ENCODE measurements at regions not wholly inside any gene's neighbourhood (a gene's known extent, or its start where the extent isn't known, plus 50 kb on each side); places are given as distances from the start of the nearest gene placed in this dataset.

GRCh38 chr6:81238390-81238789, 514.1 kb downstream of the TENT5A start:
- Histone ChIP-seq H3K9me3 (ENCODE audit: low read length) (no peaks in the 10 kb centered on the region), H3K36me3 (ENCODE audit: insufficient read depth, low read length) (no peaks in the 10 kb centered on the region), H3K27ac (ENCODE audit: low read length) (no peak overlapping the region), H3K79me2 (ENCODE audit: low read length) (no peaks in the 10 kb centered on the region), H3K4me1 (ENCODE audit: low read length) (no peaks in the 10 kb centered on the region), H4K20me1 (ENCODE audit: insufficient read depth, low read depth, low read length) (no peaks in the 10 kb centered on the region), H3K9ac (ENCODE audit: low read length) (no peak overlapping the region), H2AFZ (ENCODE audit: low read length) (no peak overlapping the region), H3K9me2 (replicated peaks; ENCODE audit: insufficient read depth, low read length) (no peaks in the 10 kb centered on the region), H3K4me2 (ENCODE audit: low read depth, low read length, poor library complexity, severe bottlenecking) (no peak overlapping the region), H3K27me3 (ENCODE audit: low read length) (no peaks in the 10 kb centered on the region), H3K4me3 (ENCODE audit: low read length) (no peak overlapping the region)
- no peak for DNase-seq

GRCh38 chr6:81237226-81237625, 515.3 kb downstream of the TENT5A start:
- Histone ChIP-seq H3K9me3 (ENCODE audit: low read length) (no peaks in the 10 kb centered on the region), H3K36me3 (ENCODE audit: insufficient read depth, low read length) (no peaks in the 10 kb centered on the region), H3K27me3 (ENCODE audit: low read length) (no peaks in the 10 kb centered on the region), H3K27ac (ENCODE audit: low read length) (no peak overlapping the region), H2AFZ (ENCODE audit: low read length) (no peak overlapping the region), H3K4me1 (ENCODE audit: low read length) (no peaks in the 10 kb centered on the region), H4K20me1 (ENCODE audit: insufficient read depth, low read depth, low read length) (no peaks in the 10 kb centered on the region), H3K79me2 (ENCODE audit: low read length) (no peaks in the 10 kb centered on the region), H3K4me3 (ENCODE audit: low read length) (no peak overlapping the region), H3K4me2 (ENCODE audit: low read depth, low read length, poor library complexity, severe bottlenecking) (no peak overlapping the region), H3K9me2 (replicated peaks; ENCODE audit: insufficient read depth, low read length) (no peaks in the 10 kb centered on the region), H3K9ac (ENCODE audit: low read length) (no peak overlapping the region)
- no peak for DNase-seq

DNA sequence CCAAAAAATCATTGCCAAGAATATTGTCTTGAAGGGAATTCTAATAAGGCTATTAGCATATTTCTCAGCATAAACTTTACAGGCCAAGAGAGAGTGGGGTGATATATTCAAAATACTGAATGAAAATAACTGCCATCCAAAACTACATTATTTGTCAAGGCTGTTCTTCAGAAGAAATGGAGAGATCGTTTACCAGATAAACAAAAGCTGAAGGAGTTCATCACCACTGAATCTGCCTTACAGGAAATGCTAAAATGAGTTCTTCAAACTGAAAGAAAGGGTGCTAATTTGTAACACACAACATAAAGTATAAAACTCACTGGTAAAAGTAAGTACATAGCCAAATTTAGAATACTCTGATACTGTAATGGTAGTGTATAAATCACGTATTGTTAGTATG, 517.0 kb downstream of the TENT5A start:
- H3K4me1 ChIP-seq (ENCODE audit: low read length): no peaks in the 10 kb centered on the region
- H4K20me1 ChIP-seq (ENCODE audit: insufficient read depth, low read depth, low read length): no peaks in the 10 kb centered on the region
- H3K27me3 ChIP-seq (ENCODE audit: low read length): no peaks in the 10 kb centered on the region
- no peak for DNase-seq
- no peak overlapping the region for H3K27ac ChIP-seq (ENCODE audit: low read length)
- H3K9me2 ChIP-seq (replicated peaks; ENCODE audit: insufficient read depth, low read length): no peaks in the 10 kb centered on the region
- no peaks in the 10 kb centered on the region for H3K79me2 ChIP-seq (ENCODE audit: low read length)
- H3K36me3 ChIP-seq (ENCODE audit: insufficient read depth, low read length): no peaks in the 10 kb centered on the region
- no peak overlapping the region for H3K9ac ChIP-seq (ENCODE audit: low read length)
- no peaks in the 10 kb centered on the region for H3K9me3 ChIP-seq (ENCODE audit: low read length)
- no peak overlapping the region for H2AFZ ChIP-seq (ENCODE audit: low read length)
- no peak overlapping the region for H3K4me2 ChIP-seq (ENCODE audit: low read depth, low read length, poor library complexity, severe bottlenecking)
- H3K4me3 ChIP-seq (ENCODE audit: low read length): no peak overlapping the region

GRCh38 chr6:81233990-81234389, 518.5 kb downstream of the TENT5A start:
- Histone ChIP-seq H3K9ac (ENCODE audit: low read length) (no peak overlapping the region), H3K79me2 (ENCODE audit: low read length) (no peaks in the 10 kb centered on the region), H3K4me3 (ENCODE audit: low read length) (no peak overlapping the region), H3K9me3 (ENCODE audit: low read length) (no peaks in the 10 kb centered on the region), H3K27me3 (ENCODE audit: low read length) (no peaks in the 10 kb centered on the region), H3K27ac (ENCODE audit: low read length) (no peak overlapping the region), H3K4me1 (ENCODE audit: low read length) (no peaks in the 10 kb centered on the region), H3K4me2 (ENCODE audit: low read depth, low read length, poor library complexity, severe bottlenecking) (no peak overlapping the region), H4K20me1 (ENCODE audit: insufficient read depth, low read depth, low read length) (no peaks in the 10 kb centered on the region), H3K36me3 (ENCODE audit: insufficient read depth, low read length) (no peaks in the 10 kb centered on the region), H2AFZ (ENCODE audit: low read length) (no peak overlapping the region), H3K9me2 (replicated peaks; ENCODE audit: insufficient read depth, low read length) (no peaks in the 10 kb centered on the region)
- no peak for DNase-seq

- H3K4me3 ChIP-seq (ENCODE audit: low read length): no peak overlapping the region
Observed at GRCh38 chr6:81228912-81229555, 523.4 kb downstream of the TENT5A start.

DNA sequence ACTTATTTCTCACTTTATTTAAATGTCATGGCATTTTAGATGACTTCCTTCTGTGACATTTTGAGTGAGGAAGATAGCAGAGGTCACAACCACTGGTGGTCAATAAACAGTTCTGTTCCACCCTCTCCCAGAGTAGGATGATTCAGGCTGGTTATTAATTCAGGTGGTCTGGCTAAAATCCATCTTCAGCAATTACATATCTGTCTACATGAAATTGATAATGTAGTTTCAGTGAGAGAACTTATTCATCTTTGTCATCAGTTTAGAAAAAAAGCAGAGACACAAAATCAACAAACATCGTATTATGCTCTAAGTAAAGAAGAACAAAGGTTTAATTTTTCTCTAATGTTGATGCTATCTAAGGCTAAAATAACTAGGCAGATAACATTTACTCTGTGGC, 525.5 kb downstream of the TENT5A start:
- H3K4me1 ChIP-seq (ENCODE audit: low read length): no peaks in the 10 kb centered on the region
- no peak for DNase-seq
- no peak overlapping the region for H3K4me3 ChIP-seq (ENCODE audit: low read length)
- H2AFZ ChIP-seq (ENCODE audit: low read length): no peak overlapping the region
- H3K9me2 ChIP-seq (replicated peaks; ENCODE audit: insufficient read depth, low read length): no peaks in the 10 kb centered on the region; the same call in 1 of the 2 replicates
- H3K27ac ChIP-seq (ENCODE audit: low read length): no peak overlapping the region
- peaks cover 5% of the 10 kb centered on the region; the same call in 1 of the 2 replicates for H3K9me3 ChIP-seq (ENCODE audit: low read length)
- H3K79me2 ChIP-seq (ENCODE audit: low read length): no peaks in the 10 kb centered on the region
- H3K27me3 ChIP-seq (ENCODE audit: low read length): no peaks in the 10 kb centered on the region
- no peak overlapping the region for H3K4me2 ChIP-seq (ENCODE audit: low read depth, low read length, poor library complexity, severe bottlenecking)
- no peak overlapping the region for H3K9ac ChIP-seq (ENCODE audit: low read length)
- no peaks in the 10 kb centered on the region for H3K36me3 ChIP-seq (ENCODE audit: insufficient read depth, low read length)
- H4K20me1 ChIP-seq (ENCODE audit: insufficient read depth, low read depth, low read length): no peaks in the 10 kb centered on the region

More at GRCh38 chr6:81228912-81229555, 523.4 kb downstream of the TENT5A start:
- Histone ChIP-seq H3K9me3 (ENCODE audit: low read length) (no peaks in the 10 kb centered on the region), H3K27ac (ENCODE audit: low read length) (no peak overlapping the region), H3K36me3 (ENCODE audit: insufficient read depth, low read length) (no peaks in the 10 kb centered on the region), H3K9me2 (replicated peaks; ENCODE audit: insufficient read depth, low read length) (no peaks in the 10 kb centered on the region; the same call in 1 of the 2 replicates), H3K4me1 (ENCODE audit: low read length) (no peaks in the 10 kb centered on the region), H3K9ac (ENCODE audit: low read length) (no peak overlapping the region), H3K4me2 (ENCODE audit: low read depth, low read length, poor library complexity, severe bottlenecking) (no peak overlapping the region), H3K27me3 (ENCODE audit: low read length) (no peaks in the 10 kb centered on the region), H3K79me2 (ENCODE audit: low read length) (no peaks in the 10 kb centered on the region), H4K20me1 (ENCODE audit: insufficient read depth, low read depth, low read length) (no peaks in the 10 kb centered on the region), H2AFZ (ENCODE audit: low read length) (no peak overlapping the region)
- DNase-seq: no peak

- Histone ChIP-seq H2AFZ (ENCODE audit: low read length) (no peak overlapping the region), H3K9me2 (replicated peaks; ENCODE audit: insufficient read depth, low read length) (no peaks in the 10 kb centered on the region), H3K9ac (ENCODE audit: low read length) (no peak overlapping the region), H3K27ac (ENCODE audit: low read length) (no peak overlapping the region), H3K9me3 (ENCODE audit: low read length) (peaks cover 2% of the 10 kb centered on the region; the same call in 1 of the 2 replicates), H4K20me1 (ENCODE audit: insufficient read depth, low read depth, low read length) (no peaks in the 10 kb centered on the region), H3K79me2 (ENCODE audit: low read length) (no peaks in the 10 kb centered on the region), H3K4me3 (ENCODE audit: low read length) (no peak overlapping the region), H3K27me3 (ENCODE audit: low read length) (no peaks in the 10 kb centered on the region), H3K4me2 (ENCODE audit: low read depth, low read length, poor library complexity, severe bottlenecking) (no peak overlapping the region), H3K36me3 (ENCODE audit: insufficient read depth, low read length) (no peaks in the 10 kb centered on the region), H3K4me1 (ENCODE audit: low read length) (no peaks in the 10 kb centered on the region)
- DNase-seq: no peak
Observed at GRCh38 chr6:81216668-81217067, 535.8 kb downstream of the TENT5A start.

DNA sequence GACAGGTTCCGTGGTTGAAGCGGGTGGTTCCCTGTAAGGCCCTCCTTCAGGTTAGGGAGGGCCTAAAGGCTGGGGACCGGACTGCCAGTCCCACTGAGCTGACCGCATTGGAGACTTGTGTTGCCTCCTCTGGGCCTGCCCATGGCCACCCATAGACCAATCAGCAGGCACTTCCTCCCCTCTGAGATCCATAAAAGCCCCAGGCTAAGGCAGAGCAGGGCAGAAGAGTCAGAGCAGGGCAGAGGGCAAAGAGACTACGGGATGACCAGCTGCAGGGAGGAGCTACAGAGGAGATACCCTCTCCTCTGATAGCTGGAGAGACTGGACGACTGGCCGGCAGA, 537.4 kb downstream of the TENT5A start:
- no peak overlapping the region for H3K4me2 ChIP-seq (ENCODE audit: low read depth, low read length, poor library complexity, severe bottlenecking)
- DNase-seq: no peak
- no peaks in the 10 kb centered on the region for H3K27me3 ChIP-seq (ENCODE audit: low read length)

More for the DNA sequence above, 537.4 kb downstream of the TENT5A start:
- no peaks in the 10 kb centered on the region for H3K79me2 ChIP-seq (ENCODE audit: low read length)
- no peak overlapping the region for H2AFZ ChIP-seq (ENCODE audit: low read length)
- H3K4me1 ChIP-seq (ENCODE audit: low read length): no peaks in the 10 kb centered on the region
- H3K4me3 ChIP-seq (ENCODE audit: low read length): no peak overlapping the region
- H3K36me3 ChIP-seq (ENCODE audit: insufficient read depth, low read length): no peaks in the 10 kb centered on the region
- no peaks in the 10 kb centered on the region for H3K9me2 ChIP-seq (replicated peaks; ENCODE audit: insufficient read depth, low read length)
- no peak overlapping the region for H3K27ac ChIP-seq (ENCODE audit: low read length)
- H3K9ac ChIP-seq (ENCODE audit: low read length): no peak overlapping the region
- no peaks in the 10 kb centered on the region for H3K9me3 ChIP-seq (ENCODE audit: low read length)
- H4K20me1 ChIP-seq (ENCODE audit: insufficient read depth, low read depth, low read length): no peaks in the 10 kb centered on the region

Measured in Karpas-422 (cell line).